Ammon's horn (tissue), 1 donor: ENCODE measurements at regions not wholly inside any gene's neighbourhood (a gene's known extent, or its start where the extent isn't known, plus 50 kb on each side); places are given as distances from the start of the nearest gene placed in this dataset.
"Not testable (repeated sequence)": the region's sequence is repeated elsewhere in the genome, so short reads cannot be mapped to it uniquely, and the experiment has no call there.

Experiments
- DNase-seq: peaks from one replicate; pipeline ENCODE4 v3.0.0-alpha.2; 2016; ENCODE audit warnings: low spot score

DNA sequence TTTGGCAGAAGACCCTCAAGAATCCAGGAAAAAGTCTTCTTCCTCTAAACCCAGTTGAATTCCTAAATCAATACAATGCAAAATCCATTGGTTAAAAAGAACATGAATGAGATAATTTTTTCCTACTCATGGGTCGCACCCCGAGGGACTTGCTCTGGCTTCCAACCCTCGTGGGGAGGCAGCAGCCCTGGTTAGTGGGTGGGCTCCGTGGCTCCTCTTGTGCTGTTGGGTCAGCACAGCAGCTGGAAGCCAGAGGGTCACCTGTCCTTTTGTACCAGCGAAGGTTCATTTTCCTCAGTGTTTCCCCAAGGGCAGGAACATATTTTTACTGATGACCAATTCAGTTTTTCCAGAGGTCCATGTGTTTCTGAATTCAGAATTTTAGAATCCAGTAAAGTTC is 120.6 kb upstream of the S1PR3 start:
- DNase-seq = no peak

- DNase-seq = no peak
Measured at GRCh38 chr9:88871669-88872068, 119.6 kb upstream of the S1PR3 start.

GRCh38 chr9:88872192-88872946 is 118.9 kb upstream of the S1PR3 start:
- DNase-seq = no peak

DNA sequence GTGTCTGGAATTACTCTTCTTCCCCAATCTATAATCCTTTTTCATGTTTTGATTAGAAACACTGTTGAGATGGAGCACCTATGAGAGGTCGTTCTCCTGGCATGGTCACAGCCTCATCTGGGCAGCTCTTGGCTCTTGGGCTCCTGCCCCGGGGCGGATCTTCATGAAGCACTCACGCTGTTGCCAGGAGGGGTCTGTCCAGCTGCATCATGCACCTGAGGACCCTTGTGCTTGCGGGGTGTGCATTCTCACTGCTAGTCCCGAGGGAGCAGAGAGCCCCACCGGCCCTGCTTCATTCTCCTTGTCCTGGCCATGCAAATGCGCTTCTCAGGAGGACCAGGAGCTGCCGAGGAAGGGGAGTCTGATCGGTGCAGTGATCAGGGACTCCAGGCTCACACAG is 117.6 kb upstream of the S1PR3 start:
- no peak for DNase-seq

- DNase-seq = peak; percentile 23
Measured at GRCh38 chr9:88874391-88874790, 116.9 kb upstream of the S1PR3 start.

DNA sequence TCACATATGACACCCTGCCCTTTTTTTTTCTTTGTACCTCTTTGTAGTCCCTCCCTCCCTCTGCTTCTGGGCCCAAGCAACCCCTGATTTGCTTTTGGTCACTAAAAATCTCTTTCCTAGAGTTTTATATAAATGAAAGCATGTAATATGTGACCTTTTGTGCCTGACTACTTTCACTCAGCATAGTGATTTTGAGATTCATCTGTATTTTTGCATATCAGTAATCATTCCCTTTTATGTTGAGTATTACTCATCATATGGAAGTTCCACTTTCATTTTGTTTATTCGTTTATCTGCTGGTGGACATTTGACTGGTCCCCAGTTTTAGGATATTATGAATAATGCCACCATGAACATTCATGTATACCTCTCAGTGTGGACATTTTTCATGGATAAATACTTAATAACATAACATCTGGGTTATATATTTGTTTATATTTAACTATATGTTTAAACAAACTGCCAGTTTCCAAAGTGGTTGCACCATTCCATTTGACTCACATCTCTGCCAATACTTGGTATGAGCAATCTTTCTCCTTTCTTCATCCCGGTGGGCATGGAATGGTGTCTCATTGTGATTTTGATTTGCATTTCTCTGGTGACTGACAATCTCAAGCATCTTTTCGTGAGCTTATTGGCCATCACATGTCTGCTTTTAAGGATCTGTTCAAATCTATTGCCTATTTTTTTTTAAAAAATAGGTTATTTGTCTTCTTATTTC is 115.7 kb upstream of the S1PR3 start:
- no peak for DNase-seq

- no peak for DNase-seq
Measured at GRCh38 chr9:88880199-88880598, 111.1 kb upstream of the S1PR3 start.

- not testable (repeated sequence) for DNase-seq
Measured at GRCh38 chr9:88884291-88884690, 107.0 kb upstream of the S1PR3 start.

GRCh38 chr9:88886762-88887161 is 104.5 kb upstream of the S1PR3 start:
- not testable (repeated sequence) for DNase-seq

DNA sequence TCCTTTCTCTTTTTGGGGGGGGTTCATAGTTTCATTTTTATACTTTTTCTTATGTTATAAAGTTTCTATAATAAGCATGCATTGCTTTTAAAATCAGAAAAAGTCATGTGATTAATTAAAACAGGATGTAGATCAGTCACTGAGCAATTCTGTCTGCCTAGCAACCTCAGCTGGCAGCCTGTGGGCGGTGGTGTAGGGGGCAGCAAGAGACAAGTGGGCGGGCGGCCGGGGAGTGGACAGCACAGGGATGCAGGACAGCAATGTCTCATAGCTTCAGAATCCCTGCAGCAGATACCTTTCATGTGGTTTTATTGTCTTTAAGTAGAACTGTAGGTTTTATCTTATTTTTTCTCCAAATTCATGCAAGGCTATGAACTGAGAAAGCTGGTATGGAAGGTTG is 101.9 kb upstream of the S1PR3 start:
- no peak for DNase-seq

- no peak for DNase-seq
Measured at GRCh38 chr9:88890546-88890945, 100.7 kb upstream of the S1PR3 start.

DNA sequence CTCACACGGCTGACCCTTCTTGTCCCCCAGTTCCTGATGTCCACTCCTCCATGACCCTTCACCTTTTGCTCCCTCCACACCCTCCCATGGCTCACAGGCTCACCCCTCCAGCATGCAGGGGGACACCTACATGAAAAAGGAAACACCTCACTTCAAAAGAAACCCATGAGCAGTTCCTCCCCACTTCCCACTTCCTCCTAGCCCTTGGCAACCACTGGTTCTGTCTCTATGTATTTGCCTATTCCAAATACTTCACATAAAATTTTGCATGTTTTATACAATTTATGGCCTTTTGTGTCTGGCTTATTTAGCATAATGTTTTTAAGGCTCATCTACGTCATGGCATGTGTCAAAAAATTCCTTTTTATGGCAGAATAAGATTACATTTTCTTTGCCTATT is 100.2 kb upstream of the S1PR3 start:
- DNase-seq = no peak

- no peak for DNase-seq
Measured at GRCh38 chr9:88892724-88893123, 98.5 kb upstream of the S1PR3 start.

DNA sequence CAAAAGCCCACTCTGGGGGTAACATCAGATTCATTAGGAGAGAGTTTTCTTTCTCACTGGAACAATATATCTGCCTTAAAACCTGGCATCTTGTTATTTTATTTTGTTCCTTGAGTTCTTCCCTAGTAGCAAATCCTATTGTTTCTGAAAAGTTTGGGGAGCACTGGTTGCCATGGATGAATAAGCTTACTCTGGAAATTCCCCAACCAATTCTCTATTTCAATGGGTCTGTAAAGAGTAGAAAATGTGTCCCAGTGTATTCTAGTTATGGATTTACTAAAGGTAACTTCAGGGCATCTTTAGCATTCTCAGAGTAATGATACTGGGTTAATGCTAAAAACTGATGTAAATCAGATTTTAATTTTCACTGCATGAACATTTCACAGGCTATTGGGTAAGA is 94.2 kb upstream of the S1PR3 start:
- DNase-seq = no peak

DNA sequence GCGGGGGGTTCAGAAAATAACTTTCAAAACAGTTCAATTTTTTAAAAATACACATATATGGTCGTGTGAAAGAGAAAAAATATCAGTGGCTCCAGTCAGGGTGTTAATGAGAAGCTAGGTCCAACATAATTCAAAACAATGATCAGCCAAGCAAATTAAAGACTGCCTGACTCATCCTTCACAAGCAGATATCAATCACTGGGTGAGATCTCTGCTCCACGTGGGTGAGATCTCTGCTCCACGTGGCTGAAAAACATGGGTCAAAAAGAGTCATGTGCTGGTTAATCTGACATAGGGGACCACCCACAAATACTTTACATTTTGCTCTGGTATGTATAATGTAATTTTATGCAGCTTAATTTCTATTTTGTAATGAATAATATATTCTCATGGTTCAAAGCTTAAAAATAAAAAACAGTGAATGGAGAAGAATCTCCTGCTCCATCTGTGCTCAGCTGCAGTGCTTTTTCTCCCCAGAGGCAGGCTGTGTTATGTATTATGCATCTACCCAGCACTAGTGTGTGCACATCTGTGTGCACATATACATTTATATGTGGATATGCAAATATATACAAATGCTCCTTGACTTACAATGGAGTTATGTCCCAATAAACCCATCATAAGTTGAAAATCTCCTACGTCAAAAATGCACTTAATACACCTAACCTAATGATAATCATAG is 93.1 kb upstream of the S1PR3 start:
- DNase-seq = no peak

- DNase-seq = no peak
Measured at GRCh38 chr9:88905506-88905905, 85.8 kb upstream of the S1PR3 start.

GRCh38 chr9:88915916-88916315 is 75.4 kb upstream of the S1PR3 start:
- no peak for DNase-seq

DNA sequence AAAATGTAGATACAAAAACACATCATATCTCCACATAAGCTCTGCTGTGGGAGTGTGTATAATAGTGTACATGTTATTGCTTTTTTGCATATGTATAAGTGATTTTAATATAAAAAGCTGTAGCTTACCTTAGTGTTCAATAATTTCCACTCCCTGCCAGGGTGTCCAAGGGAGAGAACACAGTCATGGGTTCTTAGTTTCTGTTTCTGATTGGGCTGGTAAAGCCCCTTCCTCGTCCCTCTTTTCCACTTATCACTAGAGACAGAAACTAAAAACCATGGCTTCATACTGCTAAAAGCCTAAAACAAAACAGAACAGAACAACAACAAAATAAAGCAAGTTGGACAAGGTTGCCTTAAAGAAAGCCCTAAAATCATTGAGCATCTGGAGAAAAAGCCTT is 74.4 kb upstream of the S1PR3 start:
- no peak for DNase-seq

GRCh38 chr9:88917375-88917774 is 73.9 kb upstream of the S1PR3 start:
- no peak for DNase-seq

DNA sequence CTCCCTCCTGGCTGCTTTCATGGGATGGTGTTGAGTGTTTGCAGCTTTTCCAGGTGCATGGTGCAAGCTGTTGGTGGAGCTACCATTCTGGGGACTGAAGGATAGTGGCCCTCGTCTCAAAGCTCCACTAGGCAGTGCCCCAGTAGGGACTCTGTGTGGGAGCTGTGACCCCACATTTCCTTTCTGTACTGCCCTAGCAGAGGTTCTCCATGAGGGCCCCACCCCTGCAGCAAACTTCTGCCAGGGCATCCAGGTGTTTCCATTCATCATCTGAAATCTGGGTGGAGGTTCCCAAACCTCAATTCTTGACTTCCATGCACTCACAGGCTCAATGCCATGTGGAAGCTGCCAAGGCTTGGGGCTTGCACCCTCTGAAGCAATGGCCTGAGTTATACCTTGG is 72.7 kb upstream of the S1PR3 start:
- DNase-seq = not testable (repeated sequence)

DNA sequence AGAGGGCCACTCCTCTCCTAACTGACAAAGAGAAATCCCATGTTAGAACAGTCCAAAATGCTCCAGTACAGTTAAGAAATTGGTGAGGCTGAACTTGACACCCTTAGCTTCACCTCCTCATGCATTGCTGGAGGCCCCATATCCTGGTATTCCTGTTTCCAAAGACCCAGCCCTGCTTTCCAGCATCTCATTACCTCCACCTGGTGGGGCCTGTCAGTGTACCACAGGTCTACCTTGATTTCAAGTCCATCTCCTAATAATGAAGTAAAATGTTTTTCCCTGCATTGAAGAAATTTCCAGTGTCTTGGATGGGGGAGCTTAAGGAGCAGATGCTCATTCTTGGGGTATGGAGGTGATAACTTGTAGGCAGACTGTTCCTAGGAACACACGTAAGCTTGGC is 70.6 kb upstream of the S1PR3 start:
- no peak for DNase-seq

- DNase-seq = no peak
Measured at GRCh38 chr9:88922091-88922490, 69.2 kb upstream of the S1PR3 start.

DNA sequence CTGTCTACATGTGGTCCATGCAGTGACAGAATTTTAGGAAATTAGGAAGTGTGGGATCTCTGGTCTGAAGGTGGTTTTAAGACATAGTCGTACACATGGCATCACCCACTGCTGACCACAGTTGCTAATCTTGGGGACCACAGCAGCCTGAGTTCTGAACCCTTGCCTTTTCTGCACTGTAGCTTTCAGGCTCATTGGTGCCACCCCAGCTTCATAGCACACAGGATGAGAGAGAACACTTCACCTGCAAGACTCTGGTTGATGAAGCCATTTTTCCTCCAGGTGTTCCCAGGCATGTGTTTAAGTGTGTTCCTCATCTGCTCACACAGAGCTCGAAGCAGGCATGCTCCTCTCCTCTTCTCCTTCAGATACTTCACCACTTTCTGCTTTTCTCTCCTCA is 68.2 kb upstream of the S1PR3 start:
- DNase-seq = no peak
